GM18499 (cell line): ENCODE measurements at regions not wholly inside any gene's neighbourhood (a gene's known extent, or its start where the extent isn't known, plus 50 kb on each side); places are given as distances from the start of the nearest gene placed in this dataset.

Experiments
- ATAC-seq: cut with Tn5 transposase; IDR thresholded peaks from one replicate; pipeline ENCODE4 v1.9.1; 2021; ENCODE audit warnings: moderate number of reproducible peaks; ENCODE audit not compliant: insufficient read depth, unreplicated experiment

GRCh38 chr1:81499487-81499886 is 301.2 kb upstream of the ADGRL2 start:
- ATAC-seq = no peak

DNA sequence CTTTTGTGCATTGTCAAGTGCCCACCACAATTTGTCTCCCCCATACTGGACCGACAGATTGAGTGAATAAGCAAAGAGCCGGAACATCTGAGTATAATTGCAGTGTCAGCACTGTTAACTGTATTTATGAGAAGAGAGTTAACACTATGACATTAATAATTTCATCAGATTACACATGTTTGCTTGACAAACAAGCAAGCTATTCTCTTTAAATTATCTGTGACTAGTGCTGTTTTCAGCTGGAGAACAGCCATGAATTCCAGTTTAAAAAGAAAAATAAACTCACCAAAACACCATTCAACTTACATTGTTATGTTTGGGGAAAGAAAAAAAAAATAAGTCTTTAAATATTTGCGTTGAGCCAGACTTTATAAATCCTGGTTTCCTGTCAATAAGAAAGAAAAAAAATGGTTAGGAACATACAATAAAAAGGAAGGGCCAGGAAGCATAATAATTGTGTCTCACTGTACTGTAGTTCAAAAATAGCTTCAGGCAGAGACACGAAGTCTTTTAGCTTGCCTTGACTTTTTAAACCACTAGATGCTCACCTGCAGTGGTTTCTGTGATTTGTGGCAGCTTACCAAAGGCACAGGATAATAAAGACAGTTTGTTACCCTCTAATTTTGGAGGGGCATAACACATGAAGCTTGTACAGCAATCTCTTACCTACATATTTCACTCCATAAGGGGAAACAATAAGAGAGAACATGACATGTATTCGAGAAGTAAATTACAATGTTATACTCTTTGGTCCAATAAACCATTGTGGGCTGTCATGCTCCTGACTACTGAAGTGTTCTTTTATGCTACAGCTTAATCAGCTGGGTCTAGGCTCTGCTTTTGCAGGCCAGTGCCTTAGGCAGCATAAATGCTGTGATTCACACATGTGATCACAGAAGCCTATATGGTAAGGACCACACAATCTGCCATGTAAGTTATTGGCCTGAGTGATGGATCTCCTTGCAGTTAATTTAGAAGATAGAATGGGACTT is 302.0 kb upstream of the ADGRL2 start:
- no peak for ATAC-seq

- no peak for ATAC-seq
Measured at GRCh38 chr1:81496349-81496748, 304.4 kb upstream of the ADGRL2 start.

DNA sequence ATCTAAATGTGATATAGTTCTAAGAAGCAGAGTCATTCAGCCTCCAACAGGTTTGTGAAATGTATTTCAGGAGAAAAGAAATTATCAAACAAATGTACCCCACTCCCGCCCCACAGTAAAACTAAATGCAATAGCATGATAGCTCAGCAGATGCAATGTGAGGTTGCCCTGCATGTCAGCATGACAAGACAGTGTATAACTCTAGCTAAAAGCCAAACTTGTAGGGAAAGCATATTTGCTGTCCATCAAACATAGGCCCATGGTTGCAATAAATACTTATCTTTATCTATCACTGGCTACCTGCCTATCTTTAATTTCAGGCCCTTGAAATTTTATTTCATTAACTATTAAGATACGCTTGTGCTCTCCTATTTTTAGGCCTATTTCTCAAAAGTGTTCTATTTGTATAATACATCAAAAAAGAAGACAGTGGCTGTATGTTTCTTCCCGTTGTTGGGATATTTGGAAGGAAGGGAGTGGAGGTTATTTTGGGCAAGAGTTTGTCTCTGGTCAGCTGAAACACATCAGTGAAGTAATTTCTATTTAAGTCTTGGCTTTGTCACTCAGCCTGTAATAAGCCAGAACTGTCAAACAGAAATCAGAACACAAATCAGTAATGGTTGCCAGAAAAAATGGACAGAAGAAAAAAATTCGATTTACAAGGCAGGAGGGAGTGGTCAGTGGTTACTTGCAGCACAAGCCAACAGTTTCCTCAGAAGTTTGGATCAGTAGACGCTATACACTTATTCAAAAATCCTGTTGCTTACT is 307.4 kb upstream of the ADGRL2 start:
- ATAC-seq = no peak

DNA sequence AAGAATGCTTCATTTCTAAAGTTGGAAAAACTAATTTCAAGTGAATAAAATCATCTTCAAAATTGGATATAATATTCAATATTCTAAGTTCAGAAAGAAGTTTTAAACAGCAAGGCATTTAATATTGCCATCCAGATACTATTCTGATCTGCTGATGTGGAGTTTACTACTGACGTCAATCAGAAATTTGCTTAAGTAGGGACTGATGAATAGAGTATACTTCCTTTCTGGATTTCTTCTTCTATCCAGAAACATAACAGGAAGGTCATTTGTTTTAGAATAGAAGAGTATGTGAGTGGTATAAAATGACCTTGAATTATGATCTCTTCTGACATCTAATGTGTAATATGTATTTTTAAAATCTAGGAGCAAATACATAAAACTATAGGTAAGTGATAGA is 308.1 kb upstream of the ADGRL2 start:
- no peak for ATAC-seq

GRCh38 chr1:81490614-81491013 is 310.1 kb upstream of the ADGRL2 start:
- no peak for ATAC-seq

DNA sequence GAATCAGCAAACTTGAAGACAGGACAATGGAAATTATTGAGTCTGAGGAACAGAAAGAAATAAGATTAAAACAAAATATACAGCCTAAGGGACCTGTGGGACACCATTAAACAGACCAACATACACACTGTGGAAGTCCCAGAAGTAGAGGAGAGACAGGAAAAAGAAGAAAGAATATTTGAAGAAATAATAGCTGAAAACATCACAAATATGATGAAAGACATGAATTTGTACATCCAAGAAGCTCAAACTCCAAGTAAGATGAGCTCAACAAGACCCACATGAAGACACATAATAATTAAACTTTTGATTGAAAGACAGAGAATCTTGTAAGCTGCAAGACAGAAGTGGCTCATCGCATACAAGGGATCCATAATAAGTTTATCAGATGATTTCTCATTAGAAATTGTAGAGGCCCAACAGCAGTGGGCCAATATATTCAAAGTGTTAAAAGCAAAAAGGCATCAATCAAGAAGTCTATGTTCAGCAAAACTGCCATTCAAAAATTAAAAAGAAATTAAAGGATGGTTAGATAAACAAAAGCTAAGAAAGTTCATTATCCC is 311.3 kb upstream of the ADGRL2 start:
- ATAC-seq = no peak

DNA sequence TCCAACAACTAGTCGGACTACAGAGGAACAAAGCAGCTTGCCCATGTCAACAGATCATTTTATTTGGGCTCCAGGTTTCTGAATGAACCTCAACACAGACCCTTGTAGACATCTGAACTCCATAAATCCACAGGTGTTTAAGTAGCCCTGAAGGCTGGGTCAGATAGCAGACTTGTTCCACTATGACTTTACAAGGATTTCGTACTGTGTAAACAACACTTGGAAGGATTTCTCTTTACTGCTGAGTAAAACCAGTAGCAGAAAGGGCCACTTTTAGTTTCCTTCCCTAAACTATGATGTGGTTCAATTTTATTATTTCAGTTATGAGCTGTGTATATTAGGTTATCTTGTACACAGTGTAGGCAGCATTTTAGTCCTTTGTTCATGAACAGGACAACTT is 316.4 kb upstream of the ADGRL2 start:
- ATAC-seq = no peak

GRCh38 chr1:81478219-81478618 is 322.5 kb upstream of the ADGRL2 start:
- no peak for ATAC-seq

GRCh38 chr1:81477710-81478109 is 323.0 kb upstream of the ADGRL2 start:
- ATAC-seq = no peak

DNA sequence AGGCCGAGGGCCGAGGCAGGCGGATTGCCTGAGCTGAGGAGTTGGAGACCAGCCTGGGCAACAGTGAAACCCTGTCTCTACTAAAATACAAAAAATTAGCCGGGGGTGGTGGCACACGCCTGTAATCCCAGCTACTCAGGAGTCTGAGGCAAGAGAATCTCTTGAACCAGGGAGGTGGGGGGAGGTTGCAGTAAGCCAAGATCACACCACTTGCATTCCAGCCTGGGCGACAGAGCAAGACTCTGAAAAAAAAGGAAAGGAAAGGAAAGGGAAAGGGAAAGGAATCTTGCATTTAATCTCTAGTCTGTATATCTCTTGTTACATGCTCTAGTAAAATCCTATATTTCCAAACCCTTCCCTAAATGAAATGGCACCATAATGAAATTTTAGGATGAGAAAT is 328.3 kb upstream of the ADGRL2 start:
- no peak for ATAC-seq

GRCh38 chr1:81471255-81471654 is 329.5 kb upstream of the ADGRL2 start:
- no peak for ATAC-seq

- no peak for ATAC-seq
Measured at GRCh38 chr1:81470275-81470674, 330.5 kb upstream of the ADGRL2 start.

- ATAC-seq = no peak
Measured at GRCh38 chr1:81467383-81467782, 333.4 kb upstream of the ADGRL2 start.

DNA sequence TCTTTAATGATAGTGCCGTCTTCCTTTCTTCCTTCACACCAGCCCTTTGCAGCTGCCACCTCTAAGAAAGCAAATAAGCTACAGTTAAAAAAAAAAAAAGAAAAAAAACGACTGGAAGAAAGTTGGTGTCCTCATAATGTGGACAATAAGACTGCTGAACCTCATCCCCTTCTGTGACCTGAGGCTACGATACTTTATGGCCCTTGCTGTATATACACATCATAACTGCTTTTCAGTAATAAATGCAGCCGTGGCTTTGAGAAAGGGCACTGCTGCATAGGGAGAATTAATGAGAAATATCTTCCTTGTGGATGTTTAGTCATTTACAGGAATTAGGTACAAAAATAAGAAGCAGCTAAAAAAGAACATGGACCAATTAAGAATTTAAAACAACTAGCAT is 333.8 kb upstream of the ADGRL2 start:
- ATAC-seq = no peak

- no peak for ATAC-seq
Measured at GRCh38 chr1:81463936-81464837, 336.5 kb upstream of the ADGRL2 start.

- no peak for ATAC-seq
Measured at GRCh38 chr1:81459043-81459442, 341.7 kb upstream of the ADGRL2 start.

DNA sequence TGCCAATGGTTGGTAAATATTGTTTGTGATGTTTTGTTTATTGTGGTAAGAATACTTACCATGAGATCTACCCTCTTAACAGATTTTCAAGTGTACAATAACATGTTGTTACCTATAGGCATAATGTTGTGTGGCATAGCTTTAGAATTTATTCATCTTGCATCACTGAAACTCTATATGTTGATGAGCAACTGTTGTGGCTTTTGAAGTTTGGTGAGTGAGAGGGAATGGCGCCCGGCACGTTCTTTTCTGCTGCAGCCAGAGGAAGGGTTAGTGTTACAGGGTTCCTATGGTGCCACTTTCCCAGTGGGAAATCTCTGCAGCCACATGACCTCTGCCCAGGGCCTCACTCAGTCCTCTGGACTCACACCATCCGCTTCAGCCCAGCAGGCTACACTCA is 342.5 kb upstream of the ADGRL2 start:
- no peak for ATAC-seq

- ATAC-seq = no peak
Measured at GRCh38 chr1:81455481-81455880, 345.3 kb upstream of the ADGRL2 start.

- no peak for ATAC-seq
Measured at GRCh38 chr1:81453971-81454370, 346.8 kb upstream of the ADGRL2 start.
